ENCODE measurements at regions not wholly inside any gene's neighbourhood (a gene's known extent, or its start where the extent isn't known, plus 50 kb on each side); places are given as distances from the start of the nearest gene placed in this dataset.

DNA sequence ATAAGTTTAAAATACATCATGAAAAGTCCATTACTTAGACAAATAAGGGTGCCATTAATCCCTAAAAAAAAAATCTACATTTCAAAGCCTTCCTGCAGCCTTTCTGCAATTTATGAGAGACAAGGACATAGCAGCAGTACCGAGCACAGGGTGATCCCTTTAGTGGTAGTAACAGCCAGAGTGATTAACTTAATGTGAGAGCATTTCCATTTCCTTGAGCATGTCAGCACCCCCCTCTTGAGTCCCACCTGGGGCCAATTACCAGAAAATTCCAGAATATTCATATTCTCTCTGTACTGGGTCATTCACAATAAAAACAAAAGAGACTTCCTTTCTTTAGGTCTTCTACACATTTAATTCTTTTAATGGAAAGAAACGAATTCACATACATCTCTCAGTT, 546.9 kb upstream of the CCDC54 start:
- TF ChIP-seq POLR2A (IDR thresholded peaks at IDR 0.05; ENCODE audit: low read depth), result no peak
- TF ChIP-seq, protein P1, sequence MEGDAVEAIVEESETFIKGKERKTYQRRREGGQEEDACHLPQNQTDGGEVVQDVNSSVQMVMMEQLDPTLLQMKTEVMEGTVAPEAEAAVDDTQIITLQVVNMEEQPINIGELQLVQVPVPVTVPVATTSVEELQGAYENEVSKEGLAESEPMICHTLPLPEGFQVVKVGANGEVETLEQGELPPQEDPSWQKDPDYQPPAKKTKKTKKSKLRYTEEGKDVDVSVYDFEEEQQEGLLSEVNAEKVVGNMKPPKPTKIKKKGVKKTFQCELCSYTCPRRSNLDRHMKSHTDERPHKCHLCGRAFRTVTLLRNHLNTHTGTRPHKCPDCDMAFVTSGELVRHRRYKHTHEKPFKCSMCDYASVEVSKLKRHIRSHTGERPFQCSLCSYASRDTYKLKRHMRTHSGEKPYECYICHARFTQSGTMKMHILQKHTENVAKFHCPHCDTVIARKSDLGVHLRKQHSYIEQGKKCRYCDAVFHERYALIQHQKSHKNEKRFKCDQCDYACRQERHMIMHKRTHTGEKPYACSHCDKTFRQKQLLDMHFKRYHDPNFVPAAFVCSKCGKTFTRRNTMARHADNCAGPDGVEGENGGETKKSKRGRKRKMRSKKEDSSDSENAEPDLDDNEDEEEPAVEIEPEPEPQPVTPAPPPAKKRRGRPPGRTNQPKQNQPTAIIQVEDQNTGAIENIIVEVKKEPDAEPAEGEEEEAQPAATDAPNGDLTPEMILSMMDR (IDR thresholded peaks at IDR 0.05), result no peak

All from esophagus muscularis mucosa (tissue), 3 donors.